Esophagus squamous epithelium (tissue), 5 donors: ENCODE measurements at regions not wholly inside any gene's neighbourhood (a gene's known extent, or its start where the extent isn't known, plus 50 kb on each side); places are given as distances from the start of the nearest gene placed in this dataset.

Source experiments
- DNase-seq: peaks from one replicate; lab custom pipeline; 2025; lab: John Stamatoyannopoulos, UW
- H3K27ac ChIP-seq, 4 donors: fragments of 200-600 bp; sonication (generic); one replicate each; pipeline ENCODE4 v1.5.1; 2016 to 2019; ENCODE audit warnings: mild to moderate bottlenecking in 1 of 4
- H3K27me3 ChIP-seq, 4 donors: fragments of 200-600 bp; sonication (generic); 1 replicate in 3 of 4; 2 replicates in 1 of 4; pipeline versions ENCODE4 v1.5.1 to v1.6.0; 2017 to 2021; ENCODE audit warnings: antibody characterized with exemption in 1 of 4
- H3K36me3 ChIP-seq, 3 donors: fragments of 200-600 bp; sonication (generic); one replicate each; pipeline ENCODE4 v1.5.1; 2016 to 2019
- H3K4me1 ChIP-seq, 3 donors: fragments of 200-600 bp; sonication (generic); one replicate each; pipeline ENCODE4 v1.5.1; 2017 to 2019
- H3K4me3 ChIP-seq, 4 donors: fragments of 200-600 bp; sonication (generic); 1 replicate in 3 of 4; 2 replicates in 1 of 4; pipeline ENCODE4 v1.5.1; 2016 to 2019; ENCODE audit warnings: mild to moderate bottlenecking in 2 of 4, moderate library complexity in 1 of 4
- H3K9me3 ChIP-seq, 3 donors: fragments of 200-600 bp; sonication (generic); one replicate each; pipeline ENCODE4 v1.5.1; 2016 to 2019
- POLR2A ChIP-seq, 4 donors: fragments of 450-650 bp; IDR thresholded peaks; one replicate each; pipeline ENCODE4 v1.6.1; 2017; ENCODE audit warnings: antibody characterized with exemption in 4 of 4, mild to moderate bottlenecking in 4 of 4, moderate library complexity in 3 of 4
- WGBS, 2 donors: methylation state at CpG; one replicate each; pipeline ENCODE4 v1.1.5; 2018; 5-methylcytosine and 5-hydroxymethylcytosine counted together
- intact Hi-C: fragments of 100-400 bp; cut with DNase I; formaldehyde crosslinking; loops from one replicate; pipeline ENCODE4 v1.15.0; 2022
- TF ChIP-seq, protein P1 (sequence below), 6 experiments: fragments of 450-650 bp in 4 of 6; fragments of 200-600 bp in 2 of 6; sonication (generic) in 2 of 6; IDR thresholded peaks; one replicate each; pipeline ENCODE4 v1.5.1; 2016 to 2019; ENCODE audit warnings: antibody characterized with exemption in 6 of 6, mild to moderate bottlenecking in 4 of 6, moderate library complexity in 4 of 6
- donor health status: DM: yes; HTN: yes; CAD: no.

DNA sequence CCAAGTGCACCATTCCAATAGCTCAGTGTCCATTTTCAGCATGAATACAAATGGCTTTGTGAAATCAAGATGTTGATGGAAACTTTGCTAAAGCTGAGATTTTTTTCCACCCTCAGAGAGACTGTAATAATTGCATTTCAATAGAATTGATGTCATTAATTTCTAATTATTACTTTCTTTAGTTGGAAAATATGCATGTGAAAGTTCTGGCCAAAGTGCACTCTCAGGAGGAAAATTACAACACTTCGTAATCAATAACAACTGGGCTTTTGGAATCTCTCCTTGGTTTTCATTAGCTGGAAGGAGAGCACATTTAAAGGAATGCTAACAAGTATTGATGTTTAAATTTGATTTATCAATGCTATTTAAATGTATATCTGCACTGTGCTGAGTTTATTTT, 529.5 kb upstream of the CDH8 start:
- TF ChIP-seq POLR2A (IDR thresholded peaks at IDR 0.05) = no peak
- TF ChIP-seq, protein P1, sequence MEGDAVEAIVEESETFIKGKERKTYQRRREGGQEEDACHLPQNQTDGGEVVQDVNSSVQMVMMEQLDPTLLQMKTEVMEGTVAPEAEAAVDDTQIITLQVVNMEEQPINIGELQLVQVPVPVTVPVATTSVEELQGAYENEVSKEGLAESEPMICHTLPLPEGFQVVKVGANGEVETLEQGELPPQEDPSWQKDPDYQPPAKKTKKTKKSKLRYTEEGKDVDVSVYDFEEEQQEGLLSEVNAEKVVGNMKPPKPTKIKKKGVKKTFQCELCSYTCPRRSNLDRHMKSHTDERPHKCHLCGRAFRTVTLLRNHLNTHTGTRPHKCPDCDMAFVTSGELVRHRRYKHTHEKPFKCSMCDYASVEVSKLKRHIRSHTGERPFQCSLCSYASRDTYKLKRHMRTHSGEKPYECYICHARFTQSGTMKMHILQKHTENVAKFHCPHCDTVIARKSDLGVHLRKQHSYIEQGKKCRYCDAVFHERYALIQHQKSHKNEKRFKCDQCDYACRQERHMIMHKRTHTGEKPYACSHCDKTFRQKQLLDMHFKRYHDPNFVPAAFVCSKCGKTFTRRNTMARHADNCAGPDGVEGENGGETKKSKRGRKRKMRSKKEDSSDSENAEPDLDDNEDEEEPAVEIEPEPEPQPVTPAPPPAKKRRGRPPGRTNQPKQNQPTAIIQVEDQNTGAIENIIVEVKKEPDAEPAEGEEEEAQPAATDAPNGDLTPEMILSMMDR (IDR thresholded peaks at IDR 0.05) = no peak
- intact Hi-C loops = no loop called here
- H3K36me3 ChIP-seq = no peaks in the 10 kb centered on the region

DNA sequence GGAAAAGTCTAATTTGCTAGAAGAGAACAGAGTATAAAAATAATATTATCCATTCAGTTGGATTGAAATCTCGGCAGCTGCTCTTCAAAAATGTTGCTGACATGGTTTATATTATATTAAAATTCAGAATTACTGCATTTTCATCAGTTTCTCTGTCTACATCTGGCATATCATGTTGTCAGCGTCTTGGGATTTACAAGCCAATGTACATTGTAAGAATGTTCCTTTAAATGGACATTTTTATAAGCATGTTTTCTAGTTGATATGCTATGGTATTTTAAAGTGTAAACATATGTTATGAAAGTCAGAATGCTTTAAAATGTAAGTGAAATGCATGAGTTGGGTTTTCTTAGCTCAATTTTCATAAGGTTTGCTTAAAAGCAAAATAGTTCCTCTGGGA, 528.1 kb upstream of the CDH8 start:
- Histone ChIP-seq H3K27me3 (no peaks in the 10 kb centered on the region), H3K4me3 (no peak overlapping the region), H3K9me3 (no peaks in the 10 kb centered on the region), H3K36me3 (no peaks in the 10 kb centered on the region), H3K27ac (no peak overlapping the region), H3K4me1 (no peaks in the 10 kb centered on the region)
- TF ChIP-seq, protein P1 (IDR thresholded peaks at IDR 0.05) = no peak
- TF ChIP-seq POLR2A (IDR thresholded peaks at IDR 0.05) = no peak
- intact Hi-C loops = no loop called here
- WGBS, 2 donors = 37 to 44% methylated on average over 2 of the region's 2 CpGs
- no peak for DNase-seq

More for the DNA sequence above, 529.5 kb upstream of the CDH8 start:
- H3K9me3 ChIP-seq = no peaks in the 10 kb centered on the region
- H3K4me3 ChIP-seq = no peak overlapping the region
- no peaks in the 10 kb centered on the region for H3K27me3 ChIP-seq
- WGBS, 2 donors = 75 to 78% methylated on average over 1 of the region's 1 CpG
- no peaks in the 10 kb centered on the region for H3K4me1 ChIP-seq
- H3K27ac ChIP-seq = no peak overlapping the region
- no peak for DNase-seq

DNA sequence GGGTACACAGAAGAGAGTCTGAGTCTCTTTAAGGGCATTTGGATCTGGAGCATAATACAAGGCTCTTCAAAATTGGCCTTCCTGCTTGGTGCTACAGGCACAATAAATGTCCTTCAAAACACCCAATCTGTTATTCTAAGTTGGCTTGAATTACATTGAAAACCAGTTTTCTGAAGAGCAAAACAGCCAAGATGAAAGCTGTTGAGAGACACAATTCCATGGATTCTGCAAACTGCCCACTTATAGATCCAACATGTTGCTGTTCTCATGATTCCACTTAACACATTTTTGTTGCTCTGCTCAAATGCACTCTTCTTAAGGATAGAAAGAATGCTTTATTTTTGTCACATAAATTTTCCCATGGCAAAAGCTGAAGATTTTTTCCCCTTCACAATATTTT, 525.9 kb upstream of the CDH8 start:
- no peak for TF ChIP-seq POLR2A (IDR thresholded peaks at IDR 0.05)
- H3K4me1 ChIP-seq = no peaks in the 10 kb centered on the region
- H3K4me3 ChIP-seq = no peak overlapping the region
- intact Hi-C loops = no loop called here
- H3K27me3 ChIP-seq = no peaks in the 10 kb centered on the region
- no peak overlapping the region for H3K27ac ChIP-seq
- H3K9me3 ChIP-seq = peaks cover 0 to 9% (median 0%) of the 10 kb centered on the region in 3 donors
- no peaks in the 10 kb centered on the region for H3K36me3 ChIP-seq
- DNase-seq = no peak

DNA sequence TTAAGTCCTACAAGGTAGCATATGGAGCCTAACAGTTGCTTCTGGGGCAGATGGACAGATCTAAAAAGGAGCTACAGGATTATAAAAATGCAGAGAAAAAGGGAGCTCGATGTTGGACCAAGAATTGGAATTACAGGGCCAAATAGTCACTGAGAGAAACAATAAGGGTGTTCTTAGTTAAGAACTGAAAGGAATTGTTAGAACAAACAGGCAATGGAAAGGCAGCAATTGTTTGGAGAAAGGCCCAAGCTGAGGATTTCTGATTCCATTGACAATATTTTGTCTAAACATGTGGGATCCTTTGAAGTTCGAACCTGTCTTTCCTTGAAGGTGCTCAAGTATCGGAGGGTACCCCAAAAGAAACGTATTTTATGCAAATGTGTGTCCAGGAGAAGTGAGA, 513.6 kb upstream of the CDH8 start:
- intact Hi-C loops = no loop called here
- no peak for TF ChIP-seq POLR2A (IDR thresholded peaks at IDR 0.05)
- TF ChIP-seq, protein P1 (IDR thresholded peaks at IDR 0.05) = no peak

DNA sequence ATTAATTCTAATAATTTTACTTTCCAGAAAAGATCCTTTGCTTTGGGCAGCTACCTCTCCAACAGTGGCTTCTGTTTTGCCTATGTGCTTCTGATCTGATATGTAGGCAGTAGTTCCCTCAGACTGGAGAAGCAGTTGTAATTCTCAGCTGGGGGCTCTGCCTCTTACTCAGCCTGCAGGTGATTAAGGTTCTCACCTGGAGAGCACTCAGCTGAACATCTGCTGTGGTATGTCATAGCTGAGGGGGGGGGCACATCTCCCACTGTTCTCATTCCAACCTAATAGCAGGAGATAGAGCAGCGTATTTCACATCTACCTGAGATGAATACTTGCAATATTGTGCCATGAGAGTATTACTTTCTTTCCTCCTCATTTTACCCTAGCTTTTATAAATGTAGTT, 511.9 kb upstream of the CDH8 start:
- intact Hi-C loops = no loop called here
- 53 to 67% methylated on average over 1 of the region's 1 CpG for WGBS, 2 donors

More for the DNA sequence above, 513.6 kb upstream of the CDH8 start:
- no peak for DNase-seq
- H3K27me3 ChIP-seq = no peaks in the 10 kb centered on the region
- H3K36me3 ChIP-seq = no peaks in the 10 kb centered on the region
- H3K9me3 ChIP-seq = peaks cover 0 to 5% (median 0%) of the 10 kb centered on the region in 3 donors
- H3K27ac ChIP-seq = no peak overlapping the region
- 40 to 57% methylated on average over 4 of the region's 4 CpGs for WGBS, 2 donors
- no peaks in the 10 kb centered on the region for H3K4me1 ChIP-seq
- no peak overlapping the region for H3K4me3 ChIP-seq

More for the DNA sequence above, 511.9 kb upstream of the CDH8 start:
- Histone ChIP-seq H3K4me3 (no peak overlapping the region), H3K4me1 (no peaks in the 10 kb centered on the region), H3K36me3 (no peaks in the 10 kb centered on the region), H3K9me3 (peaks cover 0 to 5% (median 0%) of the 10 kb centered on the region in 3 donors), H3K27me3 (no peaks in the 10 kb centered on the region), H3K27ac (no peak overlapping the region)
- TF ChIP-seq, protein P1 (IDR thresholded peaks at IDR 0.05) = no peak
- no peak for TF ChIP-seq POLR2A (IDR thresholded peaks at IDR 0.05)
- DNase-seq = no peak
